H4 (cell line): ENCODE measurements at regions not wholly inside any gene's neighbourhood (a gene's known extent, or its start where the extent isn't known, plus 50 kb on each side); places are given as distances from the start of the nearest gene placed in this dataset.
A peak's percentile ranks its signal among the peaks of the same experiment; 100 is the strongest.

Experiments used
- DNase-seq: peaks from one replicate; pipeline ENCODE4 v3.0.0-alpha.2; 2015; ENCODE audit warnings: low spot score

DNA sequence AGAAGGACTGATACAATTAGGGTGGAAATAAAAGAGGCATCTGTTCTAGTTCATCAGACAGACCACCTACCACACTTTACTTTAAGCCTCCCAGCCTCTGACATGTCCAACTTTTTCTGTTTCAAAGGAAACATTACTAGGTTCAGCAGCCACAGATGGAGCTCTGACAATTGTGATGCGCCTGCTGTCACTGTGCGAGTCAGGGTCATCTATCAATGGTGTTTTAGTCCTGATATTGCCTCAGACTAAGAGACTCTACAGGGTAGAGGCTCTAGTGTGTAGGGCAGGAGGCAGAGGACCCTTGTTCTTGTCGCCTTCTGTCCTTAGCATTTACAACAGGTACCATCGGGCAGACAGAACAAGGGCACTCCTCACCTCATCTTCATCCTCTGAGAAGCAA lies 685.0 kb upstream of the SGCG start:
- no peak for DNase-seq

DNA sequence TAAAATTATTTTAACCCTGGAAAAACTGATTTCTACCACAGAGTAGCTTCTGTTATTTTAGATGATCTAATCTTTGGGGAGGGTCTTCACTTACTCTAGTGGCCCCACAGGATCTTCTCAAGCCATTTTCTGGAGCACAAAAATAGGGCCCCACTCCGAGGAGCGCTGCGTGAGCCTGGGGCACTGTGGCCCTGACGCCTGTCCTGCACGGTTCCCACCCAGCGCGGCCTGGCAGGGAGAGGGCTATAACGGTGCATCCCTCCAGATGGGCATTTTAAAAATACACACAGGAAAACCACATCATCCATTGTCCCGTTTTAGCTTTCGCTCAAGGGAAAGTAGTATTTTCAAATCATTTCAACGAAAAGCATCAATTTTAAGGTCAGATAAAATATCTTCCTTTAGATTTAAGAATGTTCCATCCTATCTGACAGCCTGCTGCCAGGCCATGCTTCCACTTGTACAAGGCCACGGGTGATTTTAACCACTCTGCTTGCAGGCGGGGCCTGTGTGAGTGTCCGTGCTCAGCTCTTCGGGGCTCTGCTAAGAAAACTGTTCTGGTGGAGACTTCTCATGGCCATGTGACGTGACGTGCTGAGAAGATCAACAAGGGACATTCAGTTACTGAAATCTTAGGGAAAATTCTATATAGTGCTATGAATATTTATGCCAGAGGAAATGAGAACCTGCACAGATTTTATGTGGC lies 683.8 kb upstream of the SGCG start:
- DNase-seq: no peak

DNA sequence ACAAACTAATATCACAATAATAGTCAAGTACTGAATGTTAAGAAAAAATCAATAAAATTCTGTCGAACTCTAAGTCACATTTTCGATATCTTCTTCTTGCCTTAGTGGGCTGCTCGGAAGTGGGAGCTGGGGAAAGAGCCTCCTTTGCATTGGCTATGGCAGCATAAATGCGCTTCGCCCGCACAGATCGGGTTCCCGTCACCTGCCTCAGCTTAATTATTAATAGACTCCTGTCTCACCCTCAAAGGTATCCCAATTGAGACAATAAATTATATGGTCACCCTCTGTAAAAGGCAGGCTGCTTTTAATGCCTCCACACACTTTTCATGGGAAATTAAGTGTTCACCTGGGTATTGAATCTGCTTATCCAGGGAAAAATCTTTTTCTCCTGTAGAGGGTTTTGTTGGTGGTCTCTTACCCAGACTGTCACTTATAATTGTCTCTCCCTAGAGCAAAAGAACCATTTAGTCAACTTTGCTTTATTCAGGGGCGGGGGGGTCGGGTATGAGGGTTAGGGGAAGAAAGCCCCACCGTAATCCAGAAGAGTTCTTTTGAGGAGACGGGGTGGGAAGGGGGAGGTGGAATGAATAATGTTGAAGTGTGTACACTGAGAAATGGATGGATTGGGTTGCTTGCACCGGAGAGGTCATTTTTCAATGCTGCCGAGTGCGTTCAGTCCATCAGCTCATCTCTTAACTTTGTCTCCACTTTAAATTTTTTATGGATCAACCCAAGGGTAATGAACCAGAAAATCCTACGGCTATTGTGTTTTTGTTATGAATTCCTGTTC lies 682.6 kb upstream of the SGCG start:
- DNase-seq: no peak

DNA sequence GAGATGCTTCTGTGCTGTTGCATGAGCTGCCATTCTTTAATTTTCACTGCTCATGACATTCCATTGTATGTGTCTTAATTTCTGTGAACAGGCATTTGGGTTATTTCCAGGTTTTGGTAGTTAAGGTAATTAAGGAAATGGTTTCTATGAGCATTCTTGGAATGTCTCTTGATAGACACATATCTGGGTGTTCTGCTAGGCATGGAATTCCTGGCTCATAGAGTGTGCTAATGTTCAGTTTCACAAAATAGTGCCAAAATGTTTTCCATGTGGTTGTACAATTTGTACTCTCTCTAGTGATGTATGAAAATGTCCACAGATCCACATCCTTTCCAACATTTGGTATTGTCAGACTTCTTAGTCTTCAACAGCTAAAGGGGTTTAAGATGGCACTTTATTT lies 680.9 kb upstream of the SGCG start:
- DNase-seq: no peak

DNA sequence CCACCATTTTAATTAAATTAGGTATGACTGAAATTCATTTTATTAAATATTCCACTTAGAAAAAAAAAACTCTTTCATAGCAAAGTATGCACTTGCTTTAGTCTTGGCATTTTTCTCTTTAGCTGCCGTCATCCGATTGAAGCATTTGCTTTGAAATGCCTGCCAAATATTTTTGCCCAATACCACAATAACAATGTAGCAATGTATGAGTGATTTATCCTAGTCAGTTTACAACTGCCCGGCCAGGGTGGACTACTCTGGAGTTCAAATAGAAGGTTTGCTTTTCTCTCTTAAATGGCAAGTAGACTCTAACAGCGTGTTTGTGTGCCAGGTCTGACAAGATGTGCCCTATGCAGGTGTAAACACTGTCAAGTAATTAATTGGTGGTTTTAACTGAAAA lies 675.3 kb upstream of the SGCG start:
- DNase-seq: no peak

DNA sequence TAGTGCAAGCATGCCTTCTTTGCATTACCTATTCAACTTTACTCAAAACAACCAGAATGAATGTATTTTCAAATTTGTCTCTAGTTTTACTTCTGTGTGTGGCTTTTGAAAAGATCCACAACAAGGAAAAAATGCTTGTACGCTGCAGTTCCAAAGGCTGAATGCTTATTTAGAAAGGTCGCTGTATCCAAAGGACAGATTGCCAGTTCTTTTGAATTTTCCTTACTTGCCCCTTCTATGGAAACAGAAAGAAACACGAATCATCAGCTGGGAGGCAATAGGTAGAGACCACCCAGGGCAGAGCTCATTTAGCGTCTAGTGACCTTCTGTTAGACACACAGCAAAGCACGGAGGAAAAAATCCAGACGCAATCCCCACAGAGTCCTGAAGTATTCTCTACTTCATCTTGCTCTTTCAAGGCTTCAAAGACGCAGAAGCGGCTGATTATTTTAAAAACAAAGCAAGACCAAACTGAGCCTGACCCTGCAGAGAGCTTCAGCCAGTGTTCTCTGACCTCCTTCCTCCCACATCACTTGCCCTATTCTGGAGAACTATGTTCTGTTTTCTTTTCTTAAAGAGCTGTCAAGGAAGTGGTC lies 674.6 kb upstream of the SGCG start:
- DNase-seq: no peak

DNA sequence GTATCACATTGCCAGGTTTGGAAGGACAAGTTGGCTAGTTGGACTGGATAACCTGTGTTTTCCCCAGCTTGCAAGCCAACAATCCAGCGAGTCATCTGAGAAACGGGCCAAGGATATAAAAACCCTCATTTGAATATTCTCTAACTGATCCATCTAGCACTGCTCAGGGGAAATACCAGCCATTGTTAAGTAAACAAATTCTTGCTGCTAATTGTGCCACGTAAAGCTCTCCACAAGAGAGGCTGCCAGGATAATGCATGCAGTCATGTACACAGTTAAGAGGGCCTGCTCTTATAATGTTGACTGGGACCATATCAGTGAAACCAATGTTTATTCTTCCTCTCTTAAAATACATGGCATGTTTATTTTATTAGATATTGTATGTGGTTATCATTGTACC lies 663.2 kb upstream of the SGCG start:
- peak; percentile 56 for DNase-seq

DNA sequence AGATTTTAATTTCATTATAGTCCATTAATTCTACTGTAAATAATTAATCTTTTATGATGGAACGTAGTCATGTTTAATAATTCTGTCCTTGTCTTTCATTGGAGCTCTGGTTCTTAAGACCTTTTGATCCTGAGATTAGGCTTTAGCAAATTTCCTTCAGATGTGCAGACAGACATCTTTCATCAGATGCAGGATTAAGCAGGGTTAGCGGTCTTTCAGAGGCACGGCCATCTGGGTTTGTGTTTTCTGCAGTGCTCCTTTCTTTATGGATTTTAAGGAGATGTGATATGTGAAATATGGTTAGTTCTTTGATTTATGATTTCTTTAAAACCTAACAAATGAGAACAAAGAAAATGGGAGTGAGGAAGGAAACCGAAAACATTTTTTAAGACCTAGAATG lies 643.9 kb upstream of the SGCG start:
- no peak for DNase-seq

DNA sequence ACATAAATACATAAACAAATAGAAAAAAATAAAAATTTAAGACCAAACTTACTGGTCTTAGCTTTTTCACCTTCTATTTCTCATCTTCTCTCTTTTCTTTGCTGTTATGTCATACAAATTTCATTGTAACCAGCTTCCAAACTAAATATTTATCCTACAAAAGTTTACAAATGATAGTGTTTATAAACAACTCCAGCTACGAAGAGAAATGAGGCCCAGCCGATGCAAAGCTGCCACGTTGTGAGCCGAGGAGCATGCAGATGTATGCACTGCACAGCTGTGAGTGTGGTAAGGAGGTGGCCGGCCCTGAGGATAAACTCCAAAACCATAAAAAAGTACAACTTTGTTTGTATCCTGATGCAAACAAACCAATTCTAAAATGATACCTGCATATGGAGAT lies 642.4 kb upstream of the SGCG start:
- peak; percentile 6 for DNase-seq

DNA sequence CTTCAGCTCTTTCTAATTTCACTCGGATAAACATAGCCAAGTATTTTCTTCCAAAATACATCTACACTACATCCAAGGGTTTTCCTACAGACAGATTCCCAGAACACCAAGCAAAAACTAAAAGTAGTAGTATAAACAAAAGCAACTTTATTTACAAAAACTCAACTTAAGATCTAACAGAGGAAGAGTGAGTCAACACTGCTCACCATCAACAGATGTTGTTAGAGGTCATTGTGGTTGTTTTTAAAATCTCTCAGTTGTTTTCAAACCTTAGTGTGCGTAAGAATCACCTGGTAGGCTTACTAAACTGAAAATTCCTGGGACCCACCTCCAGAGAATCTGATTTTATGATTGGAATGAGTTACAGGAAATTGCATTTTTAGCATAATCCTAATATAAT lies 631.7 kb upstream of the SGCG start:
- DNase-seq: peak; percentile 69

DNA sequence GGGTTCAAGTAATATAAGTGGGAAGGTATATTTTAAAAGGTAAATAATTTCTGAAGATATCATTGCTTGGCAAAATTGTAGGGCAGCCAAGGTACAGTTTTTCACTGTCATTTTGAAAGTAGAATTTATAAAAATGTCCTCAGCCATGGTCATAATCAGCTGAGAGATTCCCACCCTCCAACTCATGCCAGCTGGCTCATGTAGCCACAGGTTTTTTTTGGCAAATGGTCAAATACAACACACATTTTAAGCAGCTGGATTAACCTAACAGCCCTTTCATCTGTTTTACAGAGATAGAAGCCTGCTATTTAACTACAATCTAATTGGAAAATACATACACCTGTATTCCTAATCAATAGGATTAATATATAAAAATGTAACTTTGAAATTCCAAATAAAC lies 619.2 kb upstream of the SGCG start:
- no peak for DNase-seq

DNA sequence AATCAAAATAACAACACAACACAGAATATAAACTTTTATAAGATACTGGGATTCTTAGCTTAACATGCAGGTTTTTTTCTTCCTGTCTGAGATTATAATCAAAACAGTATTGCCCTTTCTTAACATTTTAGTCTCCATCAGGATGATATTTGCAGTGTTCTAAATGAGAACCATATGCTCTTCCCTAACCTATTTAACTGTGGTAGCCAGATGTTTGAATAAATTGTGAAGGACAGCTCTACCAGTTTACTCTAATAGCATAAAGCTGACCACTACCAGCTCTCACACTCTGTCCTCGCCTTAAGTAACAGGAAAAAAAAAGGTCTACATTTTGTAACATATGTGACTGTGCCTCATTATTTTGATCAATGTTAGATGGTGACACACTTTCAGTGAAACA lies 618.7 kb upstream of the SGCG start:
- no peak for DNase-seq

DNA sequence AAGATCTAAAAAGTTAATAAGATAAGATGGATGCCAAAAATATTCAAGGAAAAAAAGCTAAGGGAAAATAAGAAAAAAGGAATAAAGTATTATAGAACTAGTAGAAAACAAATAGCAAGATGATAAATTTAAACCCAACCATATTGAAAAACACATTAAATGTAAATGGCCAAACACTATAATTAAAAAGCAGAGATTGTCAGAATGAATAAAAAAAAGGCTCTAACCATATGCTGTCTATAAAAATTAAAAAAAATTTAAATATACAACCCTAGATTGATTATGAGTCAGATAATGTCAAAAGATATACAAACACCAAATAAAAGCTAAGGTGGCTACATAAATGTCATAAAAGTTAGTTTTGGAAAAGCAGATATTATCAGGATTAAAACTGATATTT lies 617.5 kb upstream of the SGCG start:
- no peak for DNase-seq

DNA sequence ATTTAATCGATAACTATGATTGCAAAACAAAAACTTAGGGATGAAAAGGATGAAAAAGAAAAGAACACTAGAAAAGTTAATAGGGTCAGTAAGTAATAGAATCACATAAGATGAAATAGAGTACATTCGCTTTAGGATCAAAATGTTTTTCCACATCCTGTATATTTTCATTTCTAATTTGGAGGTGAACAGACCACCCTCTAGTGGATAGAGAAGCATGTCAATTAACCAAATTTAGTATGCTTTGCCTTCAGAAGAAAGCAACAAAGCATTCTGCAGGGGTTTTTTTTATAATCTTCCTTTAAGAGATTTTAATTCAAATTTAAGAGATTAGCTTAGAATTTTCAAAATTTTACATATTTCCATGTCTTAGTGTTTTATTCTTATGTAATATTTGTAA lies 611.0 kb upstream of the SGCG start:
- DNase-seq: no peak

DNA sequence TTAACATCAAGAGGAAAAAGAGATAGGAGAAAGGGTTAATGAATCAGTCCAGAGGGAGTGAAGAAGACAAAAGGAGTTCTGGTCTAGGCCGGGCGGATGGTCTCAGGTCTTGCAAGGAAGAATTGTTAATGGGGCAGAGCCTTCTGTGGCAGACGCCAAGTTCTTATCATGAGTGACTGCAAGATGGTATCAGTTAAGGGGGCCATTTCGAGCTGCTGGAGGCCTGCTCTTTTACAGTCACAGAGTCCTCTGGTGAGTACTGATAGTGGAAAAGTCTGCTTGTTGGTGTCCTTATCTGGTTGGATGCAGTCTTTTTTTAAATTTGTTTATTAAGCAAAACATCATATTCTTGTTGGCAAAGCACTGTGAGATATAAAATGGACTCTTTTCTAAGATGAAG lies 590.9 kb upstream of the SGCG start:
- DNase-seq: no peak

DNA sequence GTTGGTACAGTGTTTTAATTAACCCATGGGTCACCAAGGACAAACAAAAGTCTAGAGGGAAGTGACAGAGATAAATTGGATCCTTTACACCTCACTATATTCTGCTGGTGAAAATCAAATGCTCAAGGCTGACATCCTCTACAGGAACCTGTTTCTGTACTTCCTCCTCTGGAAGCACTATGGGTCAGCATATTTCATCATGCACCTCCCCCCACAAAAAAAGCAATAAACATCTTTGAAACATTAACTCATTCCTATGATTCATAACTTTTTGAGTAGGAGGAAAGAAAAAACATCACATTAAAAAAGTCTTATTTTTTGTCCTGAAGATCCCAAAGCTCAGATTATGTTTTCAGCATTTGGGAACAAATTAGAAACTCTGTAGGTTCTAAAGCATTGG lies 588.3 kb upstream of the SGCG start:
- DNase-seq: no peak

DNA sequence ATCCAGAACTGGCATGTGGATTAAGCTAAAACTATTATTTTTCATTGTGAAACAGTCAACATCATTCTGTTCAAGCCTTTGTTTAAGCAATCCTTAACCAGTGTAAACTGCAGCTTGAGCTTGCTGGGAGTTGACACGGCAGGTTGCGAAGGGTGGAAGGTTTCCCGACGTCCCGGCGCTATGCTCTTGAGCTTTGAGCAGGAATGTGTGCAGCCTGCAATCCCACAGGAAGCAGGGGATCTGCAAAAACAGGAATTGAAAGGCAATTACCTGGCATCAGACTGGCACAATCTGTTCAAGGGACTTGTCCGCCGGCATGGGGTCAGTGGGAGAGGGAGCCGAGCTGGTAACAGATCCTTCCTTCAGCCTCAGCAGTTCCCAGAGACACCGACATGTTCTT lies 586.7 kb upstream of the SGCG start:
- no peak for DNase-seq

DNA sequence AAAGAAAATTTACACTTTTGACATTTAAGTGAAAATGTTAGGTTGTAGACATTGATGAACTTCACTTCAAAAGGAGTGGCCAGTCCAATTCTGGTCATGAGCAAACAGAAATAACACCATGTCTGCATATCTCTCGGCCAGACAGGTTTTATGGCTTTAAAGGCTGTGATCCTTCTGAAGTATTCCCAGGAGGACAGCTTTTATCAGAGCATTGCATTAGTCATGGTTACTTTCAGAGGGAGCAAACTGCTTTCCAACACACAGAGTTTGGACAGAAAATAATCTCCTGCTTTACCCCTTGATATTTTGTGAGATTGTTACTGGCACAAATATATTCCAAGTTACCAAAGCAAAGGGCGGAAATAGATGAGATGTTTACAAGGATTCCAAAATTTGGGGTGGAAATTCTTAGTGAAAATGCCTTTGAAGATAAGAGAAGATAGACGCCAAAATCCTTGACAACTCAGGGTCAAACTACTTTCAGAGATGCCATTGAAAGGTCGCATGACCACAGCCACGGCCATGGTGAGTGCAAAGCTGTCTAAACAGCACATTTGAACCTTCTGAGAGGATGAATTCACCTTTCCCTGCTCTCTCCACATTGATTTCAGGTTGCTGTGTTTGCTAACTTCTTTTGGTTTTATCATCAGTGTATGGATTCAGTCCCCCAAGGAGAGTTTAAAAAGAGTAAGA lies 584.5 kb upstream of the SGCG start:
- no peak for DNase-seq

DNA sequence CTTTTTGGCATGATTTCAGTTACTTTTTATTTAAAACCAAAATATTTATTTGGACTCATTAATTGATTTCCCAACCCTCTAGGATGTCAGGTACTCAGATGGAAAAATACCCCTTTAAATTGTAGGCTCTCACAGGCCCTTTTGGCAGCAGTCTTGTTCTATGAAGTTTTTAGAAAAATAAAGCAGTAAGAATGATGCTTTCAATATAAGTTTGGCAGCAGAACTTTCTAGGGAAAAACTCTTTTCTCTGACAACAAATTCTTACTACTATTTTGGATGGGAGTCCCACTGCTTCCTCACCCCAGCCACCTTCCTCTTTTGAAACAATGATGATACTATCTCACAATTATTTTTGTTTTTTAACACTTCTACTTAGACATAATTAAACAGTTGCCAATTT lies 581.6 kb upstream of the SGCG start:
- DNase-seq: no peak

DNA sequence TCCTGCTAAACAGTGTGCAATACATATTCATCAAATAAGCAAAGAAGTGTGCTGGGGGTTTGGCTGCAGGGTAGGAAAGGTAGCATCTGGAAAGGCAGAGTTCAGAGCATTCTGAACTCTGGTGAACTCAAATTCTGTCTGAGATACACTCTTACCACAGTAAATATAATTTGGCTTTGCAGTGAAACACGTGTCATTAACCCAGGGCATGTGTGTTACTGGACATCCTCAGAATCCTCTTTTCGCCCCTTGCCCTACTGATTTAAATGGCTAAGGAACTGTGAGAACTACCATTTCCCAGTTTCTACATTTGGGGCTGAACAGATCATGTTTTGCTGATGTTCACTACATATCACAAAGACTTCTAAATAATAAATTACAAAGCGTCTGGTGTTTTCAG lies 562.8 kb upstream of the SGCG start:
- DNase-seq: no peak

DNA sequence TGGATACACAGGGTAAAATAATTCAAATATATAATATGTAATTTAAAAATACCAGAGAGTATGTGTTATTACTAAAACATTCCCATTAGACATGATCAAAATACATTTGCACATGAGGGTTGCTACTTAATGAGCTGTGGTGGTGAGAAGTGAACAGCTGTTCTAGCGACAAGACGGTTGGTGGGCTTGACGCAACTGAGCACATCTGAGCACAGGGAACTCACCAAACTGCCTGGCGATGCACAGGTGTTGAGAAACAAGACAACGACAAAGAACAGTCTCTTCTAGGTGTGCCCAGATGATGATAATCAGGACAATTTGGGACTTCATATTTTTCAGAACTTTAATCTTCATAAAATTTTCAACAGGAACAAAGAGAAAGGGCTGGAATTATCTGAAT lies 555.1 kb upstream of the SGCG start:
- DNase-seq: no peak

DNA sequence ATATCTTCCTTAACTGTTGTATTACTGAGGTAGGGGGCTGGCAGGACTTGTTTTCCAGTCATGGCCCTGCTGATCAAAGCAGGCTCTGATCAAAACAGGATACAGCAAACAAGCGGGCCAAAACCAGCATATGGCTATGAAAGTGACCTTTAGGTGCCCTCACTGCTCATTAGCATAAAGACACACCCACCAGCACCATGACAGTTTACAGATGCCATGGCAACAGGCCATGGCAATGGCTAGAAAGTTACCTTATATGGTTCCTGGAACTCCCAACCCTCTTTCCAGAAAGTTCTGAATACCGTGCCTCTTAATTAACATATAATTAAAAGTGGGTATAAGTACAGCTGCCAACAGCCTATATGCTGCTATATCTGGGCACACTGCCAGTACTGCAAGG lies 551.4 kb upstream of the SGCG start:
- DNase-seq: peak; percentile 3

DNA sequence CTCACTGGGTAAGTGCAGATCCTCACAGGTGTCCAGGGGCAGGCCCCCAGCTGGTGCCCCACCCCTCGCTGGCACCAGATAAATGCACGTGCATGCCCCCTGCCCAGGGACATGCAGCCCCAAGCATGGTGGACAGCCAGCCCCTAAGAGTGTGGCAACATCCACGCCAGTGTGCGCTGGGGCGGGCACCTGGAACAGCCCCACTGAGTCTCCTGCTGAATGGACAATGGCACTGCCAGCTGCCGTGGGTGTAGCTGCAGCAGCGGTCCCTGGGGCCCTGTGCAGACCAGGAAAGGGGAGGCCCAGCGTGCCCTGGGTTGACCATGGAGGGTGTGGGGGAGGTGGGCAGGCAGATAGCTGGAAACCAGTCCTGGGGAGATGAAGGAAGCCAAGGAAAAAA lies 538.7 kb upstream of the SGCG start:
- no peak for DNase-seq
